Chondrocyte (in vitro differentiated cells): ENCODE measurements at regions not wholly inside any gene's neighbourhood (a gene's known extent, or its start where the extent isn't known, plus 50 kb on each side); places are given as distances from the start of the nearest gene placed in this dataset.
A peak's percentile ranks its signal among the peaks of the same experiment; 100 is the strongest.

Experiments used
- DNase-seq: peaks from one replicate; pipeline ENCODE4 v3.0.0; 2021; ENCODE audit warnings: mixed read lengths, low spot score
- H3K27ac Mint-ChIP-seq: one replicate; pipeline ENCODE4 v1.8.0; 2021; ENCODE audit warnings: mild to moderate bottlenecking, moderate library complexity, mixed read lengths; ENCODE audit not compliant: unreplicated experiment
- H3K27me3 Mint-ChIP-seq: 2 replicates; pipeline ENCODE4 v1.8.0; 2021; ENCODE audit warnings: low read depth, mixed read lengths
- H3K36me3 Mint-ChIP-seq: 2 replicates; pipeline ENCODE4 v1.8.0; 2021; ENCODE audit warnings: low read depth, mixed read lengths
- H3K4me1 Mint-ChIP-seq: 2 replicates; pipeline ENCODE4 v1.8.0; 2021; ENCODE audit warnings: low read depth, mild to moderate bottlenecking, mixed read lengths
- H3K4me3 Mint-ChIP-seq: one replicate; pipeline ENCODE4 v1.8.0; 2021; ENCODE audit warnings: mild to moderate bottlenecking, moderate library complexity, mixed read lengths; ENCODE audit not compliant: unreplicated experiment
- H3K9me3 Mint-ChIP-seq: 2 replicates; pipeline ENCODE4 v1.8.0; 2021; ENCODE audit warnings: low read depth, mixed read lengths
- CTCF ChIP-seq: fragments of 200-600 bp; sonication (generic); IDR thresholded peaks from 2 replicates; pipeline ENCODE4 v1.5.0; 2021; ENCODE audit warnings: antibody characterized with exemption, mild to moderate bottlenecking, moderate library complexity

DNA sequence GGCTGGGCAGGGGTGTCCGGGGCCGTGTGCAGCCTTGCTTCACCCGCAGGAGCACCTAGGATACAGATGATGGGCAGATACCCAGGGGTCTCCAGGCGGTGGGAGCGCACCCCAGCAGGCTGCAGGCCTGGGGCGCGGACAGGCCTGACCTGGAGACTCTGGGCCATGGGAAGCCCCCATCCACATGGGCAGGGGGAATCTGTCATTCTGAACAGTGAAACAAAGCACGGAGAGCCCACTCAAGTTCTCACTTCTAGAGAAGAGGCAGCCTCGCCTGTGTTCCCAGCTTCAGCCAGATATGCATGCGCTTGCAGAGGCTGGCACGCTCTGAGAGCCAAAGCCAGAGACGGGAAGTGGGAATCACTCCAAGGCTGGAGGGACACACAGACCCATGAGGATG is 333.1 kb downstream of the BRD1 start:
- Mint-ChIP-seq H3K4me1 (no peaks in the 10 kb centered on the region), H3K4me3 (no peak overlapping the region), H3K36me3 (no peaks in the 10 kb centered on the region), H3K27me3 (no peaks in the 10 kb centered on the region), H3K9me3 (no peaks in the 10 kb centered on the region), H3K27ac (no peak overlapping the region)
- TF ChIP-seq CTCF, result no peak
- DNase-seq, result no peak

DNA sequence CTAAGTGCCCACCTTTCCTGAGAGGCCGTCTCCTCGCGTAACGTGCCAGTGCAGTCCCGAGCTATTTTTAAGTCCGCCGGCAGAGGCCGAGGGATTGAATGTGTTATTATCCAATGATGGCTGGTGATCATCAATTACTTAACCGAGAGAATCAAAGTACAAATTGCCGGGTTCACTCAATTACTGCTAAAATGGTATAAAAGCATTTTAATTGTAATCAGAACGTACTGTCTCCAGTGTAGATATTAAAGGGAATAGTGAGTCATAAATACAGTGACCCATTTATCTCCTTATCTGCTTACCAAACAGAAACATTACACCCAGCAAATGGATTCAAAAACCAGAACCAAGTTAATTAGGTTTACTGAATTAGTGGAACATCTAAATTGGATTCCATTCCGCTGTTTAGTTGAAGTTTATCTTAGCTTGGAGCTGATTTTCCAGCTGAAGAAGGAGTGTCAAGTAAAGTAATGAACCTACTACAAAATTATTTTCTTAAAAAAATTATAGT is 334.9 kb downstream of the BRD1 start:
- no peaks in the 10 kb centered on the region for H3K36me3 Mint-ChIP-seq
- no peak for TF ChIP-seq CTCF
- peaks cover 2% of the 10 kb centered on the region for H3K27me3 Mint-ChIP-seq
- H3K4me1 Mint-ChIP-seq, result no peaks in the 10 kb centered on the region
- H3K4me3 Mint-ChIP-seq, result no peak overlapping the region
- no peaks in the 10 kb centered on the region for H3K9me3 Mint-ChIP-seq
- no peak overlapping the region for H3K27ac Mint-ChIP-seq
- no peak for DNase-seq

GRCh38 chr22:49492308-49492707 is 335.4 kb downstream of the BRD1 start:
- Mint-ChIP-seq H3K4me1 (no peaks in the 10 kb centered on the region), H3K4me3 (no peak overlapping the region), H3K9me3 (no peaks in the 10 kb centered on the region), H3K27ac (no peak overlapping the region), H3K27me3 (peaks cover 5% of the 10 kb centered on the region), H3K36me3 (no peaks in the 10 kb centered on the region)
- TF ChIP-seq CTCF, result no peak
- no peak for DNase-seq

DNA sequence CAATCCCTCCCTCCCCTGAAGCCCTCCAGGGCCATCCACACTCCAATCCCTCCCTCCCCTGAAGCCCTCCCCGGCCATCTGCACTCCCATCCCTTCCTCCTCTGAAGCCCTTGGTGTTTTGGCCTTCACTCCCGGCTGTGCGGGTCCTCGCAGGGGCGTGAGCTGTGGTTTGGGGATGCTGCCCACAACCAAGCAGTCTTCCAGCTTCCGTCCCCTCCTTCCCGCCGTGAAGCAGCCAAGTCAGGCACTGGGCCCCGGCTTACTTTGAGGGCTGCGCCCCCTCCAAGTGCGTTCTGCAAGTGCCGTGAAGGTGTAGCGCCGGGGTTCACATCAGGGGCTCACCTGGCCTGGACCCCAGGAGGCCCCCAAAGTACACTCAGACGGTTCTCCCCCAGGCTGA is 335.9 kb downstream of the BRD1 start:
- no peak for TF ChIP-seq CTCF
- H3K36me3 Mint-ChIP-seq, result no peaks in the 10 kb centered on the region
- no peaks in the 10 kb centered on the region for H3K9me3 Mint-ChIP-seq
- H3K4me3 Mint-ChIP-seq, result no peak overlapping the region
- H3K27ac Mint-ChIP-seq, result no peak overlapping the region
- H3K27me3 Mint-ChIP-seq, result peaks cover 5% of the 10 kb centered on the region
- no peaks in the 10 kb centered on the region for H3K4me1 Mint-ChIP-seq
- no peak for DNase-seq

- H3K9me3 Mint-ChIP-seq, result no peaks in the 10 kb centered on the region
- no peak for TF ChIP-seq CTCF
- no peak overlapping the region for H3K4me3 Mint-ChIP-seq
- peaks cover 5% of the 10 kb centered on the region for H3K27me3 Mint-ChIP-seq
- no peaks in the 10 kb centered on the region for H3K36me3 Mint-ChIP-seq
- no peak overlapping the region for H3K27ac Mint-ChIP-seq
- no peaks in the 10 kb centered on the region for H3K4me1 Mint-ChIP-seq
- peak; percentile 82 for DNase-seq
These were observed 336.4 kb downstream of the BRD1 start for GRCh38 chr22:49491221-49491635.
